ENCODE measurements at regions not wholly inside any gene's neighbourhood (a gene's known extent, or its start where the extent isn't known, plus 50 kb on each side); places are given as distances from the start of the nearest gene placed in this dataset.
A peak's percentile ranks its signal among the peaks of the same experiment; 100 is the strongest.
"Not testable (repeated sequence)": the region's sequence is repeated elsewhere in the genome, so short reads cannot be mapped to it uniquely, and the experiment has no call there.

- no peak for DNase-seq
Observed at GRCh38 chr20:52004715-52005114, 186.9 kb downstream of the ZFP64 start.

- DNase-seq = peak; percentile 20
Observed at GRCh38 chr20:52004018-52004417, 187.6 kb downstream of the ZFP64 start.

- peak; percentile 62 for DNase-seq
Observed at GRCh38 chr20:52003415-52003814, 188.2 kb downstream of the ZFP64 start.

- no peak for DNase-seq
Observed at GRCh38 chr20:52001999-52002666, 189.4 kb downstream of the ZFP64 start.

- DNase-seq = not testable (repeated sequence)
Observed at GRCh38 chr20:51997281-51997936, 194.2 kb downstream of the ZFP64 start.

- DNase-seq = no peak
Observed at GRCh38 chr20:51995551-51995951, 193.2 kb upstream of the SALL4 start.

GRCh38 chr20:51994751-51995417 lies 192.6 kb upstream of the SALL4 start:
- no peak for DNase-seq

- DNase-seq = no peak
Observed at GRCh38 chr20:51987812-51988211, 185.5 kb upstream of the SALL4 start.

- DNase-seq = no peak
Observed at GRCh38 chr20:51985013-51985415, 182.7 kb upstream of the SALL4 start.

- no peak for DNase-seq
Observed at GRCh38 chr20:51980277-51980676, 178.0 kb upstream of the SALL4 start.

GRCh38 chr20:51979226-51979625 lies 176.9 kb upstream of the SALL4 start:
- DNase-seq = no peak

- no peak for DNase-seq
Observed at GRCh38 chr20:51978070-51978501, 175.8 kb upstream of the SALL4 start.

- DNase-seq = no peak
Observed at GRCh38 chr20:51972056-51972455, 169.7 kb upstream of the SALL4 start.

- no peak for DNase-seq
Observed at GRCh38 chr20:51970858-51971257, 168.5 kb upstream of the SALL4 start.

- no peak for DNase-seq
Observed at GRCh38 chr20:51969191-51969590, 166.9 kb upstream of the SALL4 start.

GRCh38 chr20:51968151-51968550 lies 165.8 kb upstream of the SALL4 start:
- no peak for DNase-seq

- no peak for DNase-seq
Observed at GRCh38 chr20:51966296-51966971, 164.1 kb upstream of the SALL4 start.

GRCh38 chr20:51961964-51962761 lies 159.8 kb upstream of the SALL4 start:
- no peak for DNase-seq

- DNase-seq = no peak
Observed at GRCh38 chr20:51960047-51960675, 157.8 kb upstream of the SALL4 start.

- no peak for DNase-seq
Observed at GRCh38 chr20:51959066-51959542, 156.8 kb upstream of the SALL4 start.

GRCh38 chr20:51958099-51959065 lies 156.1 kb upstream of the SALL4 start:
- no peak for DNase-seq

Data from NCI-H1417 treated with DMSO at 0.1 percent for 48 hours (cell line).